GM03348 (cell line): ENCODE measurements at regions not wholly inside any gene's neighbourhood (a gene's known extent, or its start where the extent isn't known, plus 50 kb on each side); places are given as distances from the start of the nearest gene placed in this dataset.

Experiments used
- DNase-seq: peaks from one replicate; pipeline ENCODE4 v3.0.0; 2012; ENCODE audit warnings: low spot score

- DNase-seq = no peak
Observed at GRCh38 chr7:18250133-18250532, 222.5 kb upstream of the PRPS1L1 start.

GRCh38 chr7:18257711-18258110 is 230.1 kb upstream of the PRPS1L1 start:
- DNase-seq = peak; percentile 27

GRCh38 chr7:18262058-18262457 is 233.5 kb upstream of the HDAC9 start:
- no peak for DNase-seq

- DNase-seq = peak; percentile 8
Observed at GRCh38 chr7:18265611-18266281, 229.8 kb upstream of the HDAC9 start.

- DNase-seq = no peak
Observed at GRCh38 chr7:18268571-18268970, 227.0 kb upstream of the HDAC9 start.

- DNase-seq = no peak
Observed at GRCh38 chr7:18276380-18276779, 219.2 kb upstream of the HDAC9 start.

GRCh38 chr7:18278316-18278715 is 217.2 kb upstream of the HDAC9 start:
- DNase-seq = no peak

GRCh38 chr7:18283045-18283444 is 212.5 kb upstream of the HDAC9 start:
- no peak for DNase-seq

GRCh38 chr7:18287482-18287881 is 208.1 kb upstream of the HDAC9 start:
- DNase-seq = no peak

GRCh38 chr7:18288322-18289037 is 207.1 kb upstream of the HDAC9 start:
- DNase-seq = no peak

GRCh38 chr7:18289788-18290187 is 205.8 kb upstream of the HDAC9 start:
- DNase-seq = no peak

GRCh38 chr7:18290223-18290622 is 205.3 kb upstream of the HDAC9 start:
- DNase-seq = no peak

- no peak for DNase-seq
Observed at GRCh38 chr7:18290865-18291264, 204.7 kb upstream of the HDAC9 start.

- DNase-seq = no peak
Observed at GRCh38 chr7:18292584-18292983, 203.0 kb upstream of the HDAC9 start.

GRCh38 chr7:18293759-18294158 is 201.8 kb upstream of the HDAC9 start:
- DNase-seq = no peak

- no peak for DNase-seq
Observed at GRCh38 chr7:18294411-18294810, 201.1 kb upstream of the HDAC9 start.

- DNase-seq = no peak
Observed at GRCh38 chr7:18295781-18296423, 199.6 kb upstream of the HDAC9 start.

- DNase-seq = no peak
Observed at GRCh38 chr7:18302097-18302496, 193.5 kb upstream of the HDAC9 start.

GRCh38 chr7:18305866-18306265 is 189.7 kb upstream of the HDAC9 start:
- DNase-seq = no peak

- DNase-seq = no peak
Observed at GRCh38 chr7:18306696-18307095, 188.9 kb upstream of the HDAC9 start.

GRCh38 chr7:18308938-18309337 is 186.6 kb upstream of the HDAC9 start:
- no peak for DNase-seq

- no peak for DNase-seq
Observed at GRCh38 chr7:18312482-18312881, 183.1 kb upstream of the HDAC9 start.

GRCh38 chr7:18313965-18314364 is 181.6 kb upstream of the HDAC9 start:
- DNase-seq = no peak
